Caco-2 (cell line): ENCODE measurements at regions not wholly inside any gene's neighbourhood (a gene's known extent, or its start where the extent isn't known, plus 50 kb on each side); places are given as distances from the start of the nearest gene placed in this dataset.

ENCODE experiments used
- BruUV-seq: library from RNA; stranded (reverse); fragments of 400-500 nt; replicated peaks from 2 replicates; lab custom pipeline; 2021; lab: Mats Ljungman, UMichigan
- CTCF ChIA-PET: fragments of 300-600 bp; sonication (Branson Sonifier 250); formaldehyde crosslinking; loops from one replicate; lab custom pipeline; 2022; ENCODE audit warnings: antibody characterized with exemption; lab: Charles Lee
- POLR2A ChIA-PET: fragments of 300-600 bp; sonication (Branson Sonifier 250); formaldehyde crosslinking; loops from one replicate; lab custom pipeline; 2022; ENCODE audit warnings: antibody characterized with exemption; lab: Charles Lee
- DNase-seq, 2 experiments: peaks; one replicate each; pipeline versions ENCODE4 v3.0.0 to v3.0.0-alpha.2; 2020 to 2022
- H3K27me3 ChIP-seq: replicated peaks from 2 replicates; pipeline ENCODE4 v1.6.0; 2011; ENCODE audit warnings: low read length; ENCODE audit not compliant: control insufficient read depth, insufficient read depth
- H3K36me3 ChIP-seq: 2 replicates; pipeline ENCODE4 v1.5.1; 2011; ENCODE audit warnings: low read length; ENCODE audit not compliant: control insufficient read depth, insufficient read depth
- H3K4me1 ChIP-seq: fragments of 250-450 bp; sonication (Bioruptor Pico); 2 replicates; pipeline ENCODE4 v1.5.1; 2020; ENCODE audit warnings: mild to moderate bottlenecking
- H3K4me3 ChIP-seq: 2 replicates; pipeline ENCODE4 v1.5.1; 2011; ENCODE audit warnings: low read depth, mild to moderate bottlenecking, control low read depth, low read length
- H3K9me3 ChIP-seq: fragments of 250-450 bp; sonication (Bioruptor Pico); 2 replicates; pipeline ENCODE4 v1.5.1; 2020; ENCODE audit warnings: mild to moderate bottlenecking, moderate library complexity
- H3K27ac Mint-ChIP-seq: one replicate; pipeline ENCODE4 v1.8.0; 2022; ENCODE audit warnings: mixed read lengths; ENCODE audit not compliant: unreplicated experiment
- H3K27me3 Mint-ChIP-seq: one replicate; pipeline ENCODE4 v1.8.0; 2022; ENCODE audit warnings: mixed read lengths; ENCODE audit not compliant: insufficient read depth, unreplicated experiment
- H3K36me3 Mint-ChIP-seq: one replicate; pipeline ENCODE4 v1.8.0; 2022; ENCODE audit warnings: mild to moderate bottlenecking, mixed read lengths; ENCODE audit not compliant: insufficient read depth, unreplicated experiment
- H3K4me1 Mint-ChIP-seq: one replicate; pipeline ENCODE4 v1.8.0; 2022; ENCODE audit warnings: low read depth, mixed read lengths; ENCODE audit not compliant: unreplicated experiment
- H3K4me3 Mint-ChIP-seq: one replicate; pipeline ENCODE4 v1.8.0; 2022; ENCODE audit warnings: mild to moderate bottlenecking, moderate library complexity, mixed read lengths; ENCODE audit not compliant: unreplicated experiment
- H3K9me3 Mint-ChIP-seq: one replicate; pipeline ENCODE4 v1.8.0; 2022; ENCODE audit warnings: mixed read lengths; ENCODE audit not compliant: unreplicated experiment
- CTCF ChIP-seq, 2 experiments: fragments of 200-600 bp in 1 of 2; IDR thresholded peaks; 1 replicate in 1 of 2; 2 replicates in 1 of 2; pipeline versions ENCODE4 v1.5.1 to v1.8.0; 2011 to 2022; ENCODE audit warnings: antibody characterized with exemption in 1 of 2, control low read depth in 1 of 2, inconsistent platforms in 1 of 2, low read depth in 1 of 2, low read length in 1 of 2, mild to moderate bottlenecking in 1 of 2, moderate library complexity in 1 of 2; ENCODE audit not compliant: insufficient read depth in 1 of 2, severe bottlenecking in 1 of 2, unreplicated experiment in 1 of 2
- intact Hi-C: fragments of 100-400 bp; cut with micrococcal nuclease; formaldehyde crosslinking; loops from one replicate; pipeline ENCODE4 v1.10.0; 2022; ENCODE audit not compliant: unreplicated experiment

GRCh38 chr11:37984991-37985390, 1387.0 kb upstream of the RAG2 start:
- CTCF ChIA-PET = no interaction called here
- intact Hi-C loops = no loop called here
- no peak for TF ChIP-seq CTCF (IDR thresholded peaks at IDR 0.05; ENCODE audit: insufficient read depth in 1 of 2, low read depth in 1 of 2, low read length in 1 of 2, severe bottlenecking in 1 of 2, unreplicated experiment in 1 of 2)
- DNase-seq = no peak
- H3K4me1 Mint-ChIP-seq = no peaks in the 10 kb centered on the region
- no peaks in the 10 kb centered on the region for H3K9me3 Mint-ChIP-seq
- Histone ChIP-seq H3K4me3 (no peak overlapping the region), H3K36me3 (no peaks in the 10 kb centered on the region), H3K4me1 (no peaks in the 10 kb centered on the region), H3K27me3 (no peaks in the 10 kb centered on the region), H3K9me3 (no peaks in the 10 kb centered on the region)
- no peaks in the 10 kb centered on the region for H3K36me3 Mint-ChIP-seq
- no TSS peak for BruUV-seq
- POLR2A ChIA-PET = no interaction called here
- no peak overlapping the region for H3K4me3 Mint-ChIP-seq
- no peaks in the 10 kb centered on the region for H3K27me3 Mint-ChIP-seq
- H3K27ac Mint-ChIP-seq = no peak overlapping the region

GRCh38 chr11:37978647-37979046, 1380.6 kb upstream of the RAG2 start:
- intact Hi-C loops = no loop called here
- Histone ChIP-seq H3K4me1 (no peaks in the 10 kb centered on the region), H3K27me3 (no peaks in the 10 kb centered on the region), H3K36me3 (no peaks in the 10 kb centered on the region), H3K9me3 (no peaks in the 10 kb centered on the region), H3K4me3 (no peak overlapping the region)
- Mint-ChIP-seq H3K4me1 (no peaks in the 10 kb centered on the region), H3K36me3 (no peaks in the 10 kb centered on the region), H3K4me3 (no peak overlapping the region), H3K27me3 (no peaks in the 10 kb centered on the region), H3K9me3 (no peaks in the 10 kb centered on the region), H3K27ac (no peak overlapping the region)
- no peak for DNase-seq
- no peak for TF ChIP-seq CTCF (IDR thresholded peaks at IDR 0.05; ENCODE audit: insufficient read depth in 1 of 2, low read depth in 1 of 2, low read length in 1 of 2, severe bottlenecking in 1 of 2, unreplicated experiment in 1 of 2)
- ChIA-PET POLR2A (no interaction called here), CTCF (no interaction called here)
- no TSS peak for BruUV-seq

GRCh38 chr11:37973941-37974340, 1375.9 kb upstream of the RAG2 start:
- Mint-ChIP-seq H3K27me3 (no peaks in the 10 kb centered on the region), H3K4me1 (no peaks in the 10 kb centered on the region), H3K27ac (no peak overlapping the region), H3K9me3 (peaks cover 10% of the 10 kb centered on the region), H3K36me3 (no peaks in the 10 kb centered on the region), H3K4me3 (no peak overlapping the region)
- Histone ChIP-seq H3K4me1 (peaks cover 9% of the 10 kb centered on the region), H3K4me3 (no peak overlapping the region), H3K27me3 (no peaks in the 10 kb centered on the region), H3K36me3 (no peaks in the 10 kb centered on the region), H3K9me3 (0 out of 2 replicates have a peak, but pooled peaks cover 5% of the 10 kb centered on the region)
- no peak for DNase-seq
- TF ChIP-seq CTCF (IDR thresholded peaks at IDR 0.05; ENCODE audit: insufficient read depth in 1 of 2, low read depth in 1 of 2, low read length in 1 of 2, severe bottlenecking in 1 of 2, unreplicated experiment in 1 of 2) = no peak
- intact Hi-C loops = no loop called here
- CTCF ChIA-PET = no interaction called here
- no TSS peak for BruUV-seq
- POLR2A ChIA-PET = no interaction called here
